M059J (cell line): ENCODE measurements at regions not wholly inside any gene's neighbourhood (a gene's known extent, or its start where the extent isn't known, plus 50 kb on each side); places are given as distances from the start of the nearest gene placed in this dataset.
"Not testable (repeated sequence)": the region's sequence is repeated elsewhere in the genome, so short reads cannot be mapped to it uniquely, and the experiment has no call there.

Experiments
- DNase-seq: peaks from one replicate; pipeline ENCODE4 v3.0.0-alpha.2; 2012; ENCODE audit warnings: low read depth

- no peak for DNase-seq
These were observed 74.2 kb downstream of the APOBEC1 start for GRCh38 chr12:7591531-7591930.

GRCh38 chr12:7590085-7590484 is 75.6 kb downstream of the APOBEC1 start:
- DNase-seq = not testable (repeated sequence)

- DNase-seq = peak; percentile 73
These were observed 76.9 kb downstream of the APOBEC1 start for GRCh38 chr12:7588742-7589329.

DNA sequence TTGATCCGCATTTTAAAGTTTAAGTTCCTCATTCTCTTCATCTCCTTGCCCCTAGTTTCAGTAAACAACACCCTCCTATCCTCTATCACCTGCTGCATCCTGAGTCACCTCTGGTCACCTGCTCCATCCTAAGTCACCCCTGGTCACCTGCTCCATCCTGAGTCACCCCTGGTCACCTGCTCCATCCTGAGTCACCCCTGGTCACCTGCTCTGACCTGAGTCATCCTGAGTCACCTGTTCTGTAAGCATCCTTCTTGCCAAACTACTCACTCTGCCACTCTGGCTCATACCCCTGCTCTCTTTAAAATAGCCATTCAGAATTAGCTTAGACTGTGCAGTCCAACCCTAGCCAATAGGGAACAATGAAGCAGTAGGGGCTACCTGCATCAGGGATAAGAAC is 80.6 kb upstream of the CD163 start:
- peak; percentile 31 for DNase-seq

DNA sequence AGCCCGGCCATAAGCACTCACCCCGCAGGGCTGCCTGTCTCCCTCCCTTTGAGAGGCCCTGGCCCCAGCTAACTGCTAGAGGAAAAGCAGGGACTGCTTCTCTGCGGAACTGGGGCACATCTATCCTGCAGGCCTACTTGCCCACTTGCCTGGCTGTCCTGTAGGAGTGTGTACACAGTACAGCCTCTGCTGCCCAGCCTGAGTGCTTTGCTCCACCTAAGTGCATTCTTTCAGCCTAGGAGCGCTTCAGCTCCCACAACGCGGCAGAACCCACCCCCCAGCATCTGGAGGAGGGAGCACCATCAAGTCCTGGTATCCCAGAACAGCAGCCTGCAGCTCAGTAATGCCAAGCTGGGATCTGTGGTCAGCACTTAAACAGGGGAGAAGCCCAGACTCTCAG is 79.9 kb upstream of the CD163 start:
- DNase-seq = no peak

DNA sequence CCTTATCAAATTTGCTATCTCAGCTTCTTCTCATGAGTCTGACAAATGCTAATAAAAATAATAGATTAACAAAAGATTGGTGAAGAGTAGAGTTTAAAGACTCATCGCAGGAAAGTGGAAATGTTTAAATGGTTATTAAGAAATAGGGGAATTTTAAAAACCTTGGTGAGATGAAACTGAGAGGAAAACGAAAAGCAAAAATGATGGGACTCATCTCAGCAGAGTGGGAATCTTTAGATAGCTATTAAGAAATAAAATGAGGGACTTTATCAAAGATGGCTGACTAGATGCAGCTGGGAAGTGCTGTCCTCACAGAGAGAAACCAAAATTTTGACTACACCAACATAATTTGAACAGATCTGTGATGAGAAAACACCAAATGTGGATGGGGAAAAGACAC is 79.2 kb upstream of the CD163 start:
- no peak for DNase-seq

DNA sequence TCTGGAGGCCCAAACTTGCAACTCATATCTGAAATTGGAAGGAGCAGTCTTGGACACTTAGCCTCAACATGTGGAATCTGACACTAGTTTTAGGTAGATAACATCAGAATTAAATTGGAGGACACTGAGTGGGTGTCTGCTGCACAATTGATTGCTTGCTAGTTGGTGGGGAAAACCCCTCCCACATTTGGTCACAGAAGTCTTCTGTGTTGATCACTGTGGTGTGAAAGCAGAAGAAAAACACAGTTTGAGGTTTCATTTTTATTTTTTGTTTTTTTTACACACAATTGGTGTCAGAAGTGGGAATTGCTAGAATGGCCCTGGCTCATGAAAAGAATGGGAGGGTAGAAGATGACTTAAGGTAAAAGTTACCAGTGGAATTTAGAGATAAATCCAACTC is 78.0 kb upstream of the CD163 start:
- no peak for DNase-seq

DNA sequence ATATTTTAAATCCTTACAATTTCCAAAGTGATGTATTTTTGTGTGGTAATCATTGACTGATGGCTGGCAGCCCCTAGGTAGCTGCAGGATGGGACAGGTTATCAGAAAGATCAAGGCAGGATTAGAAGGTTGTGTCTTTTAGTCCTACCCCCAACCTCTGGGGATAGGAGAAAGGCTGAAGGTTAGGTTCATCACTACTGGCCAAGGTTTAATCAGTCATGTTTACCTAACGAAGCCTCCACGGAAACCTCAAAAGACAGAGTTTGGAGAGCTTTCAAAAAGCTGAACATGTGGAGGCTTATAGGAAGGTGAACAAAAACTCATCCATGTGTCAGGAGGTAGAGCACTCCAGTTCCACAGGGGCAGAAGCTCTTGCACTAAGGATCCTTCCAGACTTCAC is 77.5 kb upstream of the CD163 start:
- no peak for DNase-seq

DNA sequence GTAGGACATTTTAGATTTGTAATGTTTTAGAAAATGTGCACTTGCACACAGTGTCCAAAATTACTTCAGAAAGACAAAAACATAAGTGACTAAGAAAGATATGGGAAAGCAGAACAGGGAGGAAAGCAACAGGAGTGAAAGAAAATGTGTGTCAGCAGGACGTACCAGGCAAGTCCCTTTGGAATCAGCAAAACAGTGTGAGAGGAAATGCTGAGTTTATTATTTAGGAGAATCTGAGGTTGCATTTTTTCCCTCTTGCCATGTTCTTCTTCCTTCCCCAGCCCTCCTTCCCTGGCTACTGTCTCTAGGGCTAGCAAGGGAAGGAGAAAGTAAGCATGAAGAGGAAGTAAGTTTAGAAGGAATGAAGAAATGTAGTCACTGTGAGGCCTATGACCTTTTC is 67.7 kb upstream of the CD163 start:
- no peak for DNase-seq

- DNase-seq = no peak
These were observed 53.6 kb upstream of the CD163 start for GRCh38 chr12:7557227-7557626.

- peak; percentile 71 for DNase-seq
These were observed 52.2 kb upstream of the CD163 start for GRCh38 chr12:7555752-7556151.

GRCh38 chr12:7554831-7555230 is 51.3 kb upstream of the CD163 start:
- not testable (repeated sequence) for DNase-seq
